Calu3 (cell line): ENCODE measurements at regions not wholly inside any gene's neighbourhood (a gene's known extent, or its start where the extent isn't known, plus 50 kb on each side); places are given as distances from the start of the nearest gene placed in this dataset.

Experiments
- BruUV-seq: library from RNA; stranded (reverse); fragments of 400-500 nt; replicated peaks from 2 replicates; lab custom pipeline; 2021; lab: Mats Ljungman, UMichigan
- CTCF ChIA-PET: fragments of 300-600 bp; sonication (Branson Sonifier 250); formaldehyde crosslinking; loops from one replicate; lab custom pipeline; 2022; ENCODE audit warnings: antibody characterized with exemption; lab: Charles Lee
- DNase-seq: peaks from one replicate; pipeline ENCODE4 v3.0.0; 2022
- H3K27ac Mint-ChIP-seq: one replicate; pipeline ENCODE4 v1.8.0; 2022; ENCODE audit warnings: mixed read lengths; ENCODE audit not compliant: unreplicated experiment
- H3K27me3 Mint-ChIP-seq: one replicate; pipeline ENCODE4 v1.8.0; 2022; ENCODE audit warnings: mixed read lengths; ENCODE audit not compliant: unreplicated experiment
- H3K36me3 Mint-ChIP-seq: one replicate; pipeline ENCODE4 v1.8.0; 2022; ENCODE audit warnings: mild to moderate bottlenecking, moderate library complexity, mixed read lengths; ENCODE audit not compliant: insufficient read depth, unreplicated experiment
- H3K4me1 Mint-ChIP-seq: one replicate; pipeline ENCODE4 v1.8.0; 2022; ENCODE audit warnings: mild to moderate bottlenecking, low read depth, mixed read lengths; ENCODE audit not compliant: unreplicated experiment
- H3K4me3 Mint-ChIP-seq: one replicate; pipeline ENCODE4 v1.8.0; 2022; ENCODE audit warnings: mild to moderate bottlenecking, low read depth, moderate library complexity, mixed read lengths; ENCODE audit not compliant: unreplicated experiment
- H3K9me3 Mint-ChIP-seq: one replicate; pipeline ENCODE4 v1.8.0; 2022; ENCODE audit warnings: low read depth, mixed read lengths; ENCODE audit not compliant: unreplicated experiment
- intact Hi-C: fragments of 100-400 bp; cut with micrococcal nuclease; formaldehyde crosslinking; loops from one replicate; pipeline ENCODE4 v1.10.0; 2022; ENCODE audit not compliant: unreplicated experiment
- TF ChIP-seq, protein P1 (sequence below): fragments of 200-600 bp; IDR thresholded peaks from one replicate; pipeline ENCODE4 v1.8.0; 2022; ENCODE audit warnings: antibody characterized with exemption; ENCODE audit not compliant: unreplicated experiment

DNA sequence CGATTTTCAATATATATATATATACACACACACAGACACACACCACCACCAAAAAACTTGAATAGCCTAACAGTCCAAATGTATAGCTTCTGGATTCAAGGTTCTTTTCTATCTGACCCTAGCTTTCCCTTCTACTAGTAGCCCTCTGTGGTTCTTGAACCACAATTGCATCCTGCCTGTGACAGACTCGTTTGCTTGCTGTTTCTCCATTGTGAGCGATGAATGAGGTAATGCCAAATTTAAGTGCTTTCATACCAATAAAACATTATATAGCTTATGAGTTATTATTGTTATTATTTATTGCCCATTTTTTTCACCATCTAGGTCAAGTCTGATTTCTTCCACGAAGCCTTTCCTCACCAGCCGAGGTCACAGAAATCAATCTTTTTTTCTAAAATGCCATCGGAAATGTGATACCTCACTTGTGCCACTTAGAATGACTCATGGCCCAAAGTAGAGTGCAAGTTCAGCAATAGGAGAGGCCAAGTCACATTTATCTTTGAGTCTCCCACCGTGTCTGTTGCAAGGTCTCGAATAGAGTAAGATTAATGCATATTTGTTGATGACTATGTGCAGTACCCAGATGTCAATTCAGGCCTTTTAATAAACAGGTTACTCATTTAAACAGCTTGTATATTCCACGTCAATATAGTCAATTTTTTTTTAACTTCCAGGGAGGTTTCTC, 1015.8 kb upstream of the SEL1L start:
- Mint-ChIP-seq H3K27ac (no peak overlapping the region), H3K9me3 (peaks cover 5% of the 10 kb centered on the region), H3K27me3 (no peaks in the 10 kb centered on the region), H3K36me3 (no peaks in the 10 kb centered on the region), H3K4me3 (no peak overlapping the region), H3K4me1 (no peaks in the 10 kb centered on the region)
- intact Hi-C loops: no loop called here
- DNase-seq: no peak
- TF ChIP-seq, protein P1, sequence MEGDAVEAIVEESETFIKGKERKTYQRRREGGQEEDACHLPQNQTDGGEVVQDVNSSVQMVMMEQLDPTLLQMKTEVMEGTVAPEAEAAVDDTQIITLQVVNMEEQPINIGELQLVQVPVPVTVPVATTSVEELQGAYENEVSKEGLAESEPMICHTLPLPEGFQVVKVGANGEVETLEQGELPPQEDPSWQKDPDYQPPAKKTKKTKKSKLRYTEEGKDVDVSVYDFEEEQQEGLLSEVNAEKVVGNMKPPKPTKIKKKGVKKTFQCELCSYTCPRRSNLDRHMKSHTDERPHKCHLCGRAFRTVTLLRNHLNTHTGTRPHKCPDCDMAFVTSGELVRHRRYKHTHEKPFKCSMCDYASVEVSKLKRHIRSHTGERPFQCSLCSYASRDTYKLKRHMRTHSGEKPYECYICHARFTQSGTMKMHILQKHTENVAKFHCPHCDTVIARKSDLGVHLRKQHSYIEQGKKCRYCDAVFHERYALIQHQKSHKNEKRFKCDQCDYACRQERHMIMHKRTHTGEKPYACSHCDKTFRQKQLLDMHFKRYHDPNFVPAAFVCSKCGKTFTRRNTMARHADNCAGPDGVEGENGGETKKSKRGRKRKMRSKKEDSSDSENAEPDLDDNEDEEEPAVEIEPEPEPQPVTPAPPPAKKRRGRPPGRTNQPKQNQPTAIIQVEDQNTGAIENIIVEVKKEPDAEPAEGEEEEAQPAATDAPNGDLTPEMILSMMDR: no peak
- BruUV-seq: no TSS peak
- CTCF ChIA-PET: no interaction called here

DNA sequence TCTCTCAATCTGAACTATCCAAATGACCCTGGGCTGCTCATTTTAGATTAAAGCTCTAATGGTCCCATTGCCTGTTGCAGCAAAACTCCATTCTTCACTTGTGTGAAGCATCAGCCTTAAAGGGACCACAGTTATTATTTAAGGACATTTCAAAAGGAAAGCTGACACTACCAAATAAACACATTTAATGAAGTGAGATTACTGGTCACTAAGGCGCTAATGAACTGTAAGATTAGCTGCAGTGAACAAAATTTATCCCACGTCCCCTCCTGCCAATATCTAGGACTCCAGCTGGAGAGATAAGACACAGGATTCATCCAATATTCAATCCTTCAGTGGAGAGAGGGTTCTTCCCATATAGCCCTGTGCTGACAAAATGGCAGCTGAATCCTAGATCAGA, 1029.2 kb upstream of the SEL1L start:
- intact Hi-C loops: no loop called here
- TF ChIP-seq, protein P1: no peak
- Mint-ChIP-seq H3K27me3 (no peaks in the 10 kb centered on the region), H3K4me3 (no peak overlapping the region), H3K4me1 (no peaks in the 10 kb centered on the region), H3K9me3 (peaks cover 18% of the 10 kb centered on the region), H3K36me3 (no peaks in the 10 kb centered on the region), H3K27ac (no peak overlapping the region)
- no TSS peak for BruUV-seq
- DNase-seq: no peak
- CTCF ChIA-PET: no interaction called here

DNA sequence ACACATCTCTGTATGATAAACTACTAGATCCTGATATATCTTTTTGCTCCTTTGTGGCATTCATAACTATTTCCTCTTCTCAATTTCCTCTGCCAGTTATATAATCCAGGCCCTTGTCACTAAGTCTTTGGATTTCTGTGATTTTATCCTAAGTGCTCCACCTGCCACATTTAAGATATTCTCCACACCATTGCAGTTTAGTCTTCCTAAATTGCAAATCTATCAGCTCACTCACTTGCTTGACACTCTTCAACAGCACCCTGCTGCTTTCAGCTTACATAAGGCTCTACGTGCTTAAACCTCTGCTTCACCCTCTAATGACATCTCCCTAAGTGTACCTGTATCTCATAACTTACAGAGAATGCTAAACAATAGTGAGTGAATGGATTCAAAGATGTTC, 1032.2 kb upstream of the SEL1L start:
- DNase-seq: no peak
- BruUV-seq: no TSS peak
- Mint-ChIP-seq H3K36me3 (no peaks in the 10 kb centered on the region), H3K4me1 (no peaks in the 10 kb centered on the region), H3K27me3 (no peaks in the 10 kb centered on the region), H3K27ac (no peak overlapping the region), H3K4me3 (no peak overlapping the region), H3K9me3 (peaks cover 20% of the 10 kb centered on the region)
- CTCF ChIA-PET: interaction anchor here (0.6 kb wide), 1 partner anchor 1597 kb away, joined by 3 read pairs; no protein-coding TSS in a partner anchor
- intact Hi-C loops: no loop called here
- TF ChIP-seq, protein P1: no peak

DNA sequence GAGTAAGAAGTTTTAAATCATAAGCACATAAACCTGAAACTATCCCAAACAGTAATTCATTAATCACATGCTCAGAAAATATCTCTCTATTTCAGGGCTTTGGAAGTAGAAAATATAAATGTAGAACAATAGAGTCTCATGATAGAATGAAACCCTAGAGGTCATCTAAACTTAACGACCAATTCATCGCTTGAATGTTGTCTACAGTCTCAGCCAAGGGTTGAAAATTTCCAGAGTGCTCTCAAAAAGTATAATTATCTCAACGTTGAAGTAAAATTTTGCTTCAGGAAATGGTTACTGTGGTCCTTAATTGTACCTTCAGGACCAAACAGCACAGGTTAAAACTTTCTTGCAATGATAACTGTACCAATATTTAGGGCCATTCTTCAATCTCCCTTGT, 1053.6 kb upstream of the SEL1L start:
- no peaks in the 10 kb centered on the region for H3K27me3 Mint-ChIP-seq
- H3K27ac Mint-ChIP-seq: no peak overlapping the region
- no peak overlapping the region for H3K4me3 Mint-ChIP-seq
- H3K4me1 Mint-ChIP-seq: no peaks in the 10 kb centered on the region
- no peaks in the 10 kb centered on the region for H3K36me3 Mint-ChIP-seq
- intact Hi-C loops: no loop called here
- TF ChIP-seq, protein P1: no peak
- BruUV-seq: no TSS peak
- CTCF ChIA-PET: no interaction called here
- no peak for DNase-seq
- peaks cover 10% of the 10 kb centered on the region for H3K9me3 Mint-ChIP-seq
